Type B pancreatic cell (in vitro differentiated cells): ENCODE measurements at regions not wholly inside any gene's neighbourhood (a gene's known extent, or its start where the extent isn't known, plus 50 kb on each side); places are given as distances from the start of the nearest gene placed in this dataset.

Experiments used
- DNase-seq: peaks from one replicate; pipeline ENCODE4 v3.0.0; 2021; ENCODE audit warnings: mixed read lengths; ENCODE audit not compliant: unreplicated experiment; ENCODE audit errors: extremely low spot score
- H3K27ac Mint-ChIP-seq: 2 replicates; pipeline ENCODE4 v1.8.0; 2021; ENCODE audit warnings: mild to moderate bottlenecking, mixed read lengths
- H3K27me3 Mint-ChIP-seq: 2 replicates; pipeline ENCODE4 v1.8.0; 2021; ENCODE audit warnings: mixed read lengths
- H3K36me3 Mint-ChIP-seq: 2 replicates; pipeline ENCODE4 v1.8.0; 2021; ENCODE audit warnings: mixed read lengths
- H3K4me1 Mint-ChIP-seq: one replicate; pipeline ENCODE4 v1.8.0; 2021; ENCODE audit warnings: mixed read lengths; ENCODE audit not compliant: unreplicated experiment
- H3K4me3 Mint-ChIP-seq: 2 replicates; pipeline ENCODE4 v1.8.0; 2021; ENCODE audit warnings: mild to moderate bottlenecking, mixed read lengths
- H3K9me3 Mint-ChIP-seq: 2 replicates; pipeline ENCODE4 v1.8.0; 2021; ENCODE audit warnings: mixed read lengths
- TF ChIP-seq, protein P1 (sequence below): fragments of 200-600 bp; sonication (generic); conservative IDR thresholded peaks from 2 replicates; pipeline ENCODE4 v1.5.0; 2021; ENCODE audit warnings: antibody characterized with exemption, mild to moderate bottlenecking

DNA sequence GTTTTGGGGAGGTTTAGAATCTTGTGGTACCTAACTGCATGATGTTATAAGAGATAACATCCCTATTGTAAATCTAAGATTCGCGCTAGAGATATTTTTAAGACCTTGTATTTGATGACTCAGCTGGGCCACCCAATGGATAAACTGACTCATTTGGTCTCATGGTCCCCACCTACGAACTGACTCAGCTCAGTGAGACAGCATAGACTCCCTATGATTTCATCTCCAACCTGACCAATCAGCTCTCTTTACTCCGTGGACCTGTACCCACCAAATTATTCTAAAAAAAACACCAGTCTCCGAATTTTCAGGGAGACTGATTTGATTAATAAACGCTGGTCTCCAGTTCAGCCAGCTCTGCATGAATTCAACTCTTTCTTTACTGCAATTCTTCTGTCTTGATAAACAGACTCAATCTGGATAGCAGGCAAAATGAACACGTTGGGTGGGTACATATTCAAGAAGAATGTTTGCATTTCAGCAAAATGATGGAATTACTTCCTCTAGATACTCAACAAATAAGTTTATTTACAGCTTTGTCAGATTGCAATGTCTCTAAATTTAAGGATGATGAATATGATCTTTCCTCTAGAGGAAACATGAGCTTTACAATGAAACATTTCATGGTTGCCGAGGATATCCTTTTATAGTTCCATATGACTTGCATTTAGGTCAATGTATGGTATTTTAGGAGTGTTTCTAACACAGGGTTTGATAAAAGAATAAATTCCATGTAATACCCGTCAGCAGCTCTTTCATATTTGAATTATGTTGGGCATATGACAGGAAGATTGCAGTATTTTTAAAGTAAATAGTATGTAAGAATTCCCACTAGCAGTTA, 516.6 kb upstream of the RGS18 start:
- no peak for DNase-seq
- no peak overlapping the region for H3K27ac Mint-ChIP-seq
- no peaks in the 10 kb centered on the region for H3K9me3 Mint-ChIP-seq
- TF ChIP-seq, protein P1, sequence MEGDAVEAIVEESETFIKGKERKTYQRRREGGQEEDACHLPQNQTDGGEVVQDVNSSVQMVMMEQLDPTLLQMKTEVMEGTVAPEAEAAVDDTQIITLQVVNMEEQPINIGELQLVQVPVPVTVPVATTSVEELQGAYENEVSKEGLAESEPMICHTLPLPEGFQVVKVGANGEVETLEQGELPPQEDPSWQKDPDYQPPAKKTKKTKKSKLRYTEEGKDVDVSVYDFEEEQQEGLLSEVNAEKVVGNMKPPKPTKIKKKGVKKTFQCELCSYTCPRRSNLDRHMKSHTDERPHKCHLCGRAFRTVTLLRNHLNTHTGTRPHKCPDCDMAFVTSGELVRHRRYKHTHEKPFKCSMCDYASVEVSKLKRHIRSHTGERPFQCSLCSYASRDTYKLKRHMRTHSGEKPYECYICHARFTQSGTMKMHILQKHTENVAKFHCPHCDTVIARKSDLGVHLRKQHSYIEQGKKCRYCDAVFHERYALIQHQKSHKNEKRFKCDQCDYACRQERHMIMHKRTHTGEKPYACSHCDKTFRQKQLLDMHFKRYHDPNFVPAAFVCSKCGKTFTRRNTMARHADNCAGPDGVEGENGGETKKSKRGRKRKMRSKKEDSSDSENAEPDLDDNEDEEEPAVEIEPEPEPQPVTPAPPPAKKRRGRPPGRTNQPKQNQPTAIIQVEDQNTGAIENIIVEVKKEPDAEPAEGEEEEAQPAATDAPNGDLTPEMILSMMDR: no peak
- H3K4me1 Mint-ChIP-seq: no peaks in the 10 kb centered on the region
- no peaks in the 10 kb centered on the region for H3K36me3 Mint-ChIP-seq
- H3K4me3 Mint-ChIP-seq: no peak overlapping the region
- no peaks in the 10 kb centered on the region for H3K27me3 Mint-ChIP-seq

DNA sequence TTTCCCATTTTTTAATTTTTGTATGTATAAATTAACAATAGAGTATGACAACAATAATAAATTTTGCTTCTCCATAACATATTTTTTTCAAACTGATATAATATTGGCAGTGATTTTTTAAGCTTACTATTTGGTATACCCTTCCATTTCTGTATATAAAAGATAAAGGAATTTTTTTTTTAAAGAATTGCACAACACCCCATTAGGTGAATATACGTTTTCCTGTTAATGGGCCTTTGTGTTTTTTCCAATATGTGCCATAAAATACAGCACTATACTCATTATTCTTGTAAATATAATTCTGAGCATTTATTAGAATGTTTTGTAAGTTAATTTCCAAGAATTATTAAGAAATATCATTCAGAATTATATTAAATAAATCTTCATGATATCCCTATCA, 515.2 kb upstream of the RGS18 start:
- Mint-ChIP-seq H3K4me3 (no peak overlapping the region), H3K9me3 (no peaks in the 10 kb centered on the region), H3K4me1 (no peaks in the 10 kb centered on the region), H3K36me3 (no peaks in the 10 kb centered on the region), H3K27me3 (no peaks in the 10 kb centered on the region), H3K27ac (no peak overlapping the region)
- TF ChIP-seq, protein P1: no peak
- DNase-seq: no peak

DNA sequence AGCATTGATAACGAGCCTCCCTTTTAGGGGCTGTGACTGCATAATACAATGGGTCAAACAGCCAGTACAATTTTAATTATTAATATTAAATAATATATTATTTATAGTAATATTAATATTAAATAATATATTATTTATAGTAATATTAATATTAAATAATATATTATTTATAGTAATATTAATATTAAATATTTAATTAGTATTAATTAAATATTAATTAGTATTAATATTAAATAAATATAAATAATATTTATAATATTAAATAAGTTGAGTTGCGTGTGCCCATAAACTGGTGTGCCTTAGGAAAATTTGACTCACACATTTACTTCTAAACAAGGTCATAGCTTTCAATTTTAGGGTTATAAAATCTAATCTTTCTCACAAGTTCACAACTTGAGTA, 509.3 kb upstream of the RGS18 start:
- H3K27me3 Mint-ChIP-seq: no peaks in the 10 kb centered on the region
- no peak for DNase-seq
- H3K4me3 Mint-ChIP-seq: no peak overlapping the region
- H3K4me1 Mint-ChIP-seq: no peaks in the 10 kb centered on the region
- H3K27ac Mint-ChIP-seq: no peak overlapping the region
- no peaks in the 10 kb centered on the region for H3K9me3 Mint-ChIP-seq
- H3K36me3 Mint-ChIP-seq: no peaks in the 10 kb centered on the region
- TF ChIP-seq, protein P1: no peak

DNA sequence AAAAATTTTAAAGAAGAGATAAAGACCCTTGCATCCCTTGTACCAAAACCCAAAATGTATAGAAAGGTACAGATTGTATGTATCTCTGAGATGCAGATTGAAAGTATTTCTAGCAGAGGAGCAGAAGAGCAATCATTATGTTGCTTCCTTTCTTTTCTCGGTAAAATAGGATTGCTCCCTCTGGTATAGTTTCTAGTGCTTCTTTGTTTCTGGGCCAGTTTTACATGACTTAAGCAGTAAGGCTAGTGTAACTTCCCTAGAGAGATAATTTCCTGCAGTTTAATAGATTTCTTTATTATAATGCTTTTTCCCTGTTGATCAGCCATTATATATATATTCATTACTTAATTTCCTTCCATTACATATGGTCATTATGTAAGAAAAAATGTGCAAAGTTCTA, 496.2 kb upstream of the RGS18 start:
- Mint-ChIP-seq H3K4me3 (no peak overlapping the region), H3K9me3 (no peaks in the 10 kb centered on the region), H3K36me3 (no peaks in the 10 kb centered on the region), H3K27ac (no peak overlapping the region), H3K27me3 (no peaks in the 10 kb centered on the region), H3K4me1 (no peaks in the 10 kb centered on the region)
- TF ChIP-seq, protein P1: no peak
- DNase-seq: no peak

DNA sequence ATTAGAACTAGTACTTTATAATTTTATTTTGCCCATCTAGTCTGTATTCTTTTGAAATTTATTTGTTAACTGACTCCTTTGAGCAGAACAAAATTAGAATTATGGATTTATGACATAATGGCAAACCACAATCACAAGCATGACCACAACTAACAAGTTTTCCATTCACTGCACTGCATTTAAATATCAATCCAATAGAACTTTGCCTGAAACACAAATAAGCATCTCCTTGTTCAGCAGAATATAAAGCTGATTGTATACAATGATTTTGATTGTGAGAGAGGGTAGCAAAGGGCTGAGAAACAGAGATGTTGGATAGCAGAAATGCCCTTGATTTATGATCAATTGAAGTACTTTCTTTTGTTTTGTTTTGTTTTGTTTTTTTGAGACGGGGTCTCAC, 495.5 kb upstream of the RGS18 start:
- no peaks in the 10 kb centered on the region for H3K9me3 Mint-ChIP-seq
- H3K4me1 Mint-ChIP-seq: no peaks in the 10 kb centered on the region
- DNase-seq: no peak
- TF ChIP-seq, protein P1: no peak
- H3K36me3 Mint-ChIP-seq: no peaks in the 10 kb centered on the region
- no peak overlapping the region for H3K27ac Mint-ChIP-seq
- no peaks in the 10 kb centered on the region for H3K27me3 Mint-ChIP-seq
- no peak overlapping the region for H3K4me3 Mint-ChIP-seq
